ENCODE measurements at regions not wholly inside any gene's neighbourhood (a gene's known extent, or its start where the extent isn't known, plus 50 kb on each side); places are given as distances from the start of the nearest gene placed in this dataset.

DNA sequence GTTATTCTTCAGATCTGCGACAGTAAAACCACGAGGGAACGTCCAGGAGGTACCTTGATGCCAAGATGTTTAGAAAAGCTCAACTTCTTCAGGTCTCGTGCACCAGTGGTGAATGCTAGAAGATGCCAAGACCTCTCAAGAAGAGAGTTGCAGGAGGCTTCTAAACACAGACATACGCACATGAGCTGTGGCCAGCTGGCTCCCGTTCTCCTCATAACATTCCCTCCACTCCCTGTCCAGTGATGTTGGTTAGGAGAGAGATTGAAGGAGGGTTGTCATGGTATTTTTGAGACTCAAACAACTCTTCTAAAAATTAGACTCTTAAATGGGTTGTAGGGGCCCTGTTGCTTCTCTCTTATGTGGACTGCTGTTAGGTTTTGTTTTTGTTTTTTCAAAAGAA lies 184.3 kb downstream of the QDPR start:
- no peak for TF ChIP-seq CTCF (IDR thresholded peaks at IDR 0.05; ENCODE audit: unreplicated experiment)
- Mint-ChIP-seq H3K36me3 (ENCODE audit: insufficient read depth) (no peaks in the 10 kb centered on the region), H3K4me3 (ENCODE audit: low read depth) (no peak overlapping the region), H3K27me3 (peaks cover 10% of the 10 kb centered on the region), H3K9me3 (ENCODE audit: low read depth) (no peaks in the 10 kb centered on the region), H3K27ac (no peak overlapping the region), H3K4me1 (ENCODE audit: low read depth) (peaks cover 3% of the 10 kb centered on the region)
- no peak for DNase-seq (ENCODE audit: low spot score, unreplicated experiment)

DNA sequence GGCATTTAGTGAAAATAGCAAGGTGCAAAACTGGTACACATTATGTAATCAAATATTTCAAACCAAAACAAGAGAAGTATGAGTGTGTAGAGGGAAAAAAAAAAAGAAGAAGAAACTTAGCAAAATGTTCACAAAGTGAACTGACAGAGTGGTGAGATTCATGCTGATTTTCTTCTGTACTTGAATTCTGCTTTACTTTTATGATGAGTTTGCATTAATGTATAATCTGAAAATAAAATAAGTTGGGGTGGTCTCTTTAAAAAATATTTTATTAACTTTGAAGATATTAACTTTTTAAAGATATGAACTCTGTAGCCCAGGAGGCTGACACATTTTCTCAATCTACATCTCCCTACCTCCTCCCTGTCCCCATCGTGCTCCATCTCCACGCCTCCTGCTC lies 185.1 kb downstream of the QDPR start:
- Mint-ChIP-seq H3K4me1 (ENCODE audit: low read depth) (peaks cover 3% of the 10 kb centered on the region), H3K36me3 (ENCODE audit: insufficient read depth) (no peaks in the 10 kb centered on the region), H3K9me3 (ENCODE audit: low read depth) (no peaks in the 10 kb centered on the region), H3K4me3 (ENCODE audit: low read depth) (no peak overlapping the region), H3K27ac (no peak overlapping the region), H3K27me3 (peaks cover 10% of the 10 kb centered on the region)
- DNase-seq (ENCODE audit: low spot score, unreplicated experiment), result no peak
- no peak for TF ChIP-seq CTCF (IDR thresholded peaks at IDR 0.05; ENCODE audit: unreplicated experiment)

GRCh38 chr4:17325098-17325497 lies 186.8 kb downstream of the QDPR start:
- TF ChIP-seq CTCF (IDR thresholded peaks at IDR 0.05; ENCODE audit: unreplicated experiment), result no peak
- peaks cover 15% of the 10 kb centered on the region for H3K27me3 Mint-ChIP-seq
- no peaks in the 10 kb centered on the region for H3K36me3 Mint-ChIP-seq (ENCODE audit: insufficient read depth)
- DNase-seq (ENCODE audit: low spot score, unreplicated experiment), result no peak
- H3K4me3 Mint-ChIP-seq (ENCODE audit: low read depth), result no peak overlapping the region
- no peak overlapping the region for H3K27ac Mint-ChIP-seq
- H3K9me3 Mint-ChIP-seq (ENCODE audit: low read depth), result no peaks in the 10 kb centered on the region
- peaks cover 3% of the 10 kb centered on the region for H3K4me1 Mint-ChIP-seq (ENCODE audit: low read depth)

DNA sequence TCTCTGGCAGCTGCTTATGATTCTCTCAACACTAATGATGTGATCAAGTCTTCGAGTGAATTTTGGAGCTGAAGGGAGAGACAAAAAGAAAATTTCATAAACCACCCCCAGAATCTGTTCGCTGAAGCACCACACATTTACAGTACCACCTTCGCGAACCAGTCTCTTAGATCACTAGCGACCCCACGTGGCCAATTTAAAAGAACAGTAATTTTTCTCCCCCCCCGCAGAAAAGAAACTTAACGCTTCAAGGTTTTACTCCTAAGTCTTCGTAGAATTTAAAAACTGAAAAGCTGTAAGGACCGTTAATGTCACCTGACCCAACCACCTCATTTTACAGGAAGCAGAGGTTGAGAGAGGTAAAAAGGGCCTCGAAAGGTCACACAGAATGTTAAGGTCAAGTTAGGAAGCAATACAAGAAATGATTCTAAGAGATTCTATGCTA lies 187.5 kb downstream of the QDPR start:
- Mint-ChIP-seq H3K27me3 (peaks cover 18% of the 10 kb centered on the region), H3K27ac (no peak overlapping the region), H3K4me3 (ENCODE audit: low read depth) (no peak overlapping the region), H3K4me1 (ENCODE audit: low read depth) (peaks cover 3% of the 10 kb centered on the region), H3K36me3 (ENCODE audit: insufficient read depth) (no peaks in the 10 kb centered on the region), H3K9me3 (ENCODE audit: low read depth) (no peaks in the 10 kb centered on the region)
- DNase-seq (ENCODE audit: low spot score, unreplicated experiment), result no peak
- peak; percentile 71 for TF ChIP-seq CTCF (IDR thresholded peaks at IDR 0.05; ENCODE audit: unreplicated experiment)

GRCh38 chr4:17323554-17324385 lies 188.1 kb downstream of the QDPR start:
- DNase-seq (ENCODE audit: low spot score, unreplicated experiment), result no peak
- Mint-ChIP-seq H3K4me1 (ENCODE audit: low read depth) (peaks cover 3% of the 10 kb centered on the region), H3K4me3 (ENCODE audit: low read depth) (no peak overlapping the region), H3K27ac (no peak overlapping the region), H3K9me3 (ENCODE audit: low read depth) (no peaks in the 10 kb centered on the region), H3K36me3 (ENCODE audit: insufficient read depth) (no peaks in the 10 kb centered on the region), H3K27me3 (peaks cover 18% of the 10 kb centered on the region)
- no peak for TF ChIP-seq CTCF (IDR thresholded peaks at IDR 0.05; ENCODE audit: unreplicated experiment)

All from progenitor cell of endocrine pancreas (in vitro differentiated cells).